Upper lobe of right lung (tissue), 1 donor: ENCODE measurements at regions not wholly inside any gene's neighbourhood (a gene's known extent, or its start where the extent isn't known, plus 50 kb on each side); places are given as distances from the start of the nearest gene placed in this dataset.

Source experiments
- ATAC-seq: fragments of 200-7000 bp; cut with Tn5 transposase; one replicate; pipeline ENCODE4 v1.9.1; 2020; ENCODE audit warnings: mild to moderate bottlenecking, moderate library complexity
- DNase-seq: peaks from one replicate; pipeline ENCODE4 v3.0.0-alpha.2; 2020
- H3K27ac ChIP-seq: fragments of 200-600 bp; one replicate; pipeline ENCODE4 v1.8.0; 2022
- H3K27me3 ChIP-seq: fragments of 200-600 bp; one replicate; pipeline ENCODE4 v1.8.0; 2022; ENCODE audit warnings: mild to moderate bottlenecking
- H3K36me3 ChIP-seq: fragments of 200-600 bp; one replicate; pipeline ENCODE4 v1.8.0; 2022
- H3K4me1 ChIP-seq: fragments of 200-600 bp; one replicate; pipeline ENCODE4 v1.8.0; 2022
- H3K4me3 ChIP-seq: fragments of 200-600 bp; one replicate; pipeline ENCODE4 v1.8.0; 2022; ENCODE audit warnings: mild to moderate bottlenecking
- H3K9me3 ChIP-seq: fragments of 200-600 bp; one replicate; pipeline ENCODE4 v1.8.0; 2022
- intact Hi-C: fragments of 100-400 bp; cut with DNase I; formaldehyde crosslinking; loops from one replicate; pipeline ENCODE4 v1.11.0; 2022
- TF ChIP-seq, protein P1 (sequence below): fragments of 200-600 bp; IDR thresholded peaks from one replicate; pipeline ENCODE4 v1.8.0; 2022; ENCODE audit warnings: antibody characterized with exemption
- donor health status: DM: no; HTN: yes; CAD: no; lungs with severe emphysema.

DNA sequence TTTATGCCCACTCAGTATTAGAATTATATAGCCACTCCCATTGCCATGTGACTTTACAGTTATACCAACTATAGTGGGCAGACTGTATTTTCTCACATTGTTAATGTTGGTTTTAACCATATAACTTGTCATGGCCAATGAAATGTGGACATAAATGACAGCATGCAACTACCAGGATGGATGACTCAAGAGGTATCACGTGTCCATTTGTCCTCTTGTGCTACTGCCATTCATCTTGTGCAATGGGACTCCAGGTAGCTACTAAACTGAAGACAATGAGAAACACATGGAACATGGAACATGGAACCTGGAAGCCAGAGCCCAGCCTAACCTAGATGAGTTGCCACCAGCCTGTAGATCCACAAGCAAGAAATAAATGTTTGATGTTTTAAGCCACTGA, 242.7 kb upstream of the IPO5 start:
- TF ChIP-seq, protein P1, sequence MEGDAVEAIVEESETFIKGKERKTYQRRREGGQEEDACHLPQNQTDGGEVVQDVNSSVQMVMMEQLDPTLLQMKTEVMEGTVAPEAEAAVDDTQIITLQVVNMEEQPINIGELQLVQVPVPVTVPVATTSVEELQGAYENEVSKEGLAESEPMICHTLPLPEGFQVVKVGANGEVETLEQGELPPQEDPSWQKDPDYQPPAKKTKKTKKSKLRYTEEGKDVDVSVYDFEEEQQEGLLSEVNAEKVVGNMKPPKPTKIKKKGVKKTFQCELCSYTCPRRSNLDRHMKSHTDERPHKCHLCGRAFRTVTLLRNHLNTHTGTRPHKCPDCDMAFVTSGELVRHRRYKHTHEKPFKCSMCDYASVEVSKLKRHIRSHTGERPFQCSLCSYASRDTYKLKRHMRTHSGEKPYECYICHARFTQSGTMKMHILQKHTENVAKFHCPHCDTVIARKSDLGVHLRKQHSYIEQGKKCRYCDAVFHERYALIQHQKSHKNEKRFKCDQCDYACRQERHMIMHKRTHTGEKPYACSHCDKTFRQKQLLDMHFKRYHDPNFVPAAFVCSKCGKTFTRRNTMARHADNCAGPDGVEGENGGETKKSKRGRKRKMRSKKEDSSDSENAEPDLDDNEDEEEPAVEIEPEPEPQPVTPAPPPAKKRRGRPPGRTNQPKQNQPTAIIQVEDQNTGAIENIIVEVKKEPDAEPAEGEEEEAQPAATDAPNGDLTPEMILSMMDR = no peak
- H3K4me1 ChIP-seq = no peaks in the 10 kb centered on the region
- no peak for DNase-seq
- H3K27me3 ChIP-seq = no peaks in the 10 kb centered on the region
- H3K36me3 ChIP-seq = no peaks in the 10 kb centered on the region
- ATAC-seq = no peak
- H3K4me3 ChIP-seq = no peak overlapping the region
- no peak overlapping the region for H3K27ac ChIP-seq
- intact Hi-C loops = no loop called here
- H3K9me3 ChIP-seq = no peaks in the 10 kb centered on the region

DNA sequence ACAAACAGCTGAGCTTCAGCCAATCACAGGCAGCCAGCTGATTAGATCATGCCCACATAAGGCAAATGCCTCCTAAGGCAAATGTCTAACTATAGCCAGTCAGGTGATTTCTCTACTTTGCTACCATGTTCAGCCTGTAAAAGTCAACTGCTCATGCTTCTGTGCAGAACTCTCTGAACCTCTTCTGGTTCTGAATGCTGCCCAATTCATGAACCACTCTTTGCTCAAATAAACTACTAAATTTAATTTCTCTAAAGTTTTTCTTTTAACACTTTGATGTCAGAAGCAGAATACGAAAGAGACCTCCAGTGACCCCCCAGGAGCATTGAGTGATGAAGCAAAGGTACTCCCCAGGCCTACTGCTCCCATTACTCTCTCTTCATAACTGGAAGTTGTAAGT, 240.7 kb upstream of the IPO5 start:
- TF ChIP-seq, protein P1 = no peak
- H3K4me1 ChIP-seq = no peaks in the 10 kb centered on the region
- no peaks in the 10 kb centered on the region for H3K36me3 ChIP-seq
- H3K27ac ChIP-seq = no peak overlapping the region
- intact Hi-C loops = no loop called here
- no peaks in the 10 kb centered on the region for H3K27me3 ChIP-seq
- no peak overlapping the region for H3K4me3 ChIP-seq
- no peak for DNase-seq
- ATAC-seq = no peak
- H3K9me3 ChIP-seq = no peaks in the 10 kb centered on the region

DNA sequence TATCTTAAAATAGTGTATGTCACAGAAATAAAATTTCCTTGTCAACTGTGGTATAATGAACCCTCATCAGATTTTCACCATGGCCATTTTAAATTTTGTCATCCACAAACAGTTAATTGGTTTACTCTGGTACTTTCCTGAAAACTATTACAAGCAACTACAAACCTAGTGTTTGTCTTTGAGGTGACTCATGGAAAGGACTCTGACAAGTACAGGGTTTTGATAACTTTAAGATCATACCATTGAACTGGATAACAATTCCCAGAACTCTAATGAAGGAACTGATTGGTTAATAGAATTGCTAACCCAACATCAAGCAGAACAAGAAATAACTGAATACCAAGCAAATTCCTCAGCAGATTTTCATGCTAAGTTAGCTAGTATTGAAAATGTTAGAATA, 237.7 kb upstream of the IPO5 start:
- Histone ChIP-seq H3K4me3 (no peak overlapping the region), H3K27me3 (no peaks in the 10 kb centered on the region), H3K9me3 (no peaks in the 10 kb centered on the region), H3K4me1 (no peaks in the 10 kb centered on the region), H3K27ac (no peak overlapping the region), H3K36me3 (no peaks in the 10 kb centered on the region)
- no peak for DNase-seq
- peak; percentile 66 for ATAC-seq
- TF ChIP-seq, protein P1 = no peak
- intact Hi-C loops = no loop called here

DNA sequence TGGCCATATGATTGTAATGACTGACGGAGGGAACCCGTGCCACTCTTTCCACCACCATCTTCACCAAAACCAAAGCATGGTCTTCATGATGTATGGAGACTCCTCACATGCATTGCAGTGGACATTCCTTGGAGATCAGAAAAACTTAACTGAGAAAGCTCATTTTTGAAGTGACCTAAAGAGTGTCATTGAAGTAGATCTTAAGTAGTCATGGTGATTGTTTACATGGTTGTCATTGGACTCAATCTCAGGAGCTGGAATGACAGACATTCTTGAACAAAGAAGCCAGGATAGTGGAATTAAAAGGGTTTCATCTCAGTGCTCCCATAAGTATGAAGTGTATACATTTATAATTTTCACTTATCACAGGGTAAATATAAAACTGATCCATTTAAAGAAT, 236.7 kb upstream of the IPO5 start:
- Histone ChIP-seq H3K4me3 (no peak overlapping the region), H3K27me3 (no peaks in the 10 kb centered on the region), H3K36me3 (no peaks in the 10 kb centered on the region), H3K27ac (no peak overlapping the region), H3K9me3 (no peaks in the 10 kb centered on the region), H3K4me1 (no peaks in the 10 kb centered on the region)
- ATAC-seq = peak; percentile 33
- TF ChIP-seq, protein P1 = no peak
- intact Hi-C loops = no loop called here
- no peak for DNase-seq

DNA sequence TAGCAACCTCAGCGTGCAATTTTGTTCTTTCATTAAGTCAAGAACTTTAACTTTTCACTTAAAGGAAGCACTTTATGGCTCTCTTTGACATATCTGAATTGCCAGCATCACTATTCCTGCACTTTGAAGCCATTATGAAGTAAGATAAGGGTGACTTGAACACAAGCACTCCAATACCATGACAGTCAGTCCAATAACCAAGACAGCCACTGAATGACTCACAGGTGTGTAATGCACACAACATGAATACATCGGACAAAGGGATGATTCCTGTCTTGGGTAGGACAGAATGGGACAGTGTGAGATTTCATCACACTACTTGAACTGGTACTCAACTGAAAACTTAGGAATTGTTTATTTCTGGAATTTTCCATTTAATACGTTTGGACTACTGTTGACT, 233.7 kb upstream of the IPO5 start:
- Histone ChIP-seq H3K36me3 (no peaks in the 10 kb centered on the region), H3K4me3 (no peak overlapping the region), H3K27ac (no peak overlapping the region), H3K9me3 (no peaks in the 10 kb centered on the region), H3K4me1 (no peaks in the 10 kb centered on the region), H3K27me3 (no peaks in the 10 kb centered on the region)
- TF ChIP-seq, protein P1 = no peak
- no peak for DNase-seq
- intact Hi-C loops = no loop called here
- no peak for ATAC-seq

DNA sequence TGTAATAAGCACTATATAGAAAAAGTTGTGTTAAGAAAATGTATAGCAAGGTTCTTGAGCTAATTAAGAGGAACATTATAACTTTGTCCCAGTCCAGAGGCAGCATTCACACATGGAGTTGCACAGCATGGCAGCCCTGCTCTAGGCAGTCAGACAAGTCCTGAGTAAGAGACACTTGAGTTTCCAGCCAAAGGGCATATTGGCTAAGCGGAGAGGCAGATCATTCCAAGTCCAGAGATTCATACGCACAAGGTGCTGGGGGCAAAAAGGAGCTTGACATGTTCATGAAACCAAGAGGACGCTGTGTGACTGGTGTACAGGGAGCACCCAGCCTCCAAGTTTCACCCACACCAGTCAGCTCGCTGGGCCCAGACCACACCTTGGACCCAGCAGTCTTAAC, 232.6 kb upstream of the IPO5 start:
- no peak overlapping the region for H3K4me3 ChIP-seq
- no peaks in the 10 kb centered on the region for H3K36me3 ChIP-seq
- TF ChIP-seq, protein P1 = no peak
- H3K27ac ChIP-seq = no peak overlapping the region
- H3K9me3 ChIP-seq = no peaks in the 10 kb centered on the region
- intact Hi-C loops = no loop called here
- peak; percentile 64 for ATAC-seq
- no peak for DNase-seq
- no peaks in the 10 kb centered on the region for H3K4me1 ChIP-seq
- no peaks in the 10 kb centered on the region for H3K27me3 ChIP-seq
